22Rv1 (cell line): ENCODE measurements at regions not wholly inside any gene's neighbourhood (a gene's known extent, or its start where the extent isn't known, plus 50 kb on each side); places are given as distances from the start of the nearest gene placed in this dataset.

Experiments
- CTCF ChIP-seq: fragments of 450-650 bp; IDR thresholded peaks from 2 replicates; pipeline ENCODE4 v1.5.1; 2017; ENCODE audit warnings: mild to moderate bottlenecking
- ZFX ChIP-seq: fragments of 450-650 bp; IDR thresholded peaks from 2 replicates; pipeline ENCODE4 v1.6.1; 2017; ENCODE audit warnings: antibody characterized with exemption, borderline replicate concordance

- TF ChIP-seq CTCF = no peak
- TF ChIP-seq ZFX = no peak
Observed at GRCh38 chr12:91346827-91347226, 164.2 kb upstream of the DCN start.
